ENCODE measurements at regions not wholly inside any gene's neighbourhood (a gene's known extent, or its start where the extent isn't known, plus 50 kb on each side); places are given as distances from the start of the nearest gene placed in this dataset.

GRCh38 chr12:18979401-18980126 lies 150.0 kb upstream of the PLEKHA5 start:
- no peak for TF ChIP-seq CTCF (IDR thresholded peaks at IDR 0.05)
- TF ChIP-seq EP300 (IDR thresholded peaks at IDR 0.05): no peak
- no peak for TF ChIP-seq POLR2A (IDR thresholded peaks at IDR 0.05; ENCODE audit: low read depth)
